ENCODE measurements at regions not wholly inside any gene's neighbourhood (a gene's known extent, or its start where the extent isn't known, plus 50 kb on each side); places are given as distances from the start of the nearest gene placed in this dataset.

Small RNA genes lying in the stretch of these regions (small RNA-seq; reads per million reads assigned to genes)
- 0 to 0.33 reads per million in 2 experiments for gene RNA5SP142

Measured in SK-MEL-5 (cell line).